OCI-LY1 (cell line): ENCODE measurements at regions not wholly inside any gene's neighbourhood (a gene's known extent, or its start where the extent isn't known, plus 50 kb on each side); places are given as distances from the start of the nearest gene placed in this dataset.

Experiments
- EZH2 ChIP-seq: fragments of 200-600 bp; sonication (generic), shearing (Covaris generic); IDR thresholded peaks from 2 replicates; pipeline ENCODE4 v1.8.0; 2017; ENCODE audit warnings: borderline replicate concordance, mixed run types, mild to moderate bottlenecking, antibody characterized with exemption, low read length, moderate library complexity, mixed read lengths
- TF ChIP-seq, protein P1 (sequence below): fragments of 200-600 bp; sonication (generic), shearing (Covaris generic); IDR thresholded peaks from 2 replicates; pipeline ENCODE4 v1.5.1; 2017; ENCODE audit warnings: mild to moderate bottlenecking, antibody characterized with exemption, low read length, moderate library complexity, mixed read lengths

DNA sequence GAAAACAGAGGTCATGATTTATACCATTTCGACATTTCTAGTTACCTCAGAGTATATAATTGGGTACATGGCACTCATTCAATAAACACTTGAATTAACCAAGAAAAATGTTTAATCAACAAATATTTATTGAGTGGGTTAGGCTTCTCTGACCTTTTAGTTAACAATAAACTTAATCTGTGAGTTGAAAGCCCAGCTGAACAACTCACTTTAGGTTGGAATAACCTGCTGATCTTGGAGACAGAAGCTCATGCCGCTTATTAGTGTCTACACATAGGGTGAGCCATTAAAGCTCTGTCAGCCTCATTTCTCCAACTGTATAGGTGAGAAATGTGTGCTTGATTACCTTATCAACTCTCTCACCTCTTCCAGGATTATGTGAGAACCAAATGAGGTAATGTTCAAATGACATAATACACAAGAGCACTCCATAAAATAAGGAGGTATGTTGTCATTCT, 98.2 kb upstream of the DTNBP1 start:
- TF ChIP-seq, protein P1, sequence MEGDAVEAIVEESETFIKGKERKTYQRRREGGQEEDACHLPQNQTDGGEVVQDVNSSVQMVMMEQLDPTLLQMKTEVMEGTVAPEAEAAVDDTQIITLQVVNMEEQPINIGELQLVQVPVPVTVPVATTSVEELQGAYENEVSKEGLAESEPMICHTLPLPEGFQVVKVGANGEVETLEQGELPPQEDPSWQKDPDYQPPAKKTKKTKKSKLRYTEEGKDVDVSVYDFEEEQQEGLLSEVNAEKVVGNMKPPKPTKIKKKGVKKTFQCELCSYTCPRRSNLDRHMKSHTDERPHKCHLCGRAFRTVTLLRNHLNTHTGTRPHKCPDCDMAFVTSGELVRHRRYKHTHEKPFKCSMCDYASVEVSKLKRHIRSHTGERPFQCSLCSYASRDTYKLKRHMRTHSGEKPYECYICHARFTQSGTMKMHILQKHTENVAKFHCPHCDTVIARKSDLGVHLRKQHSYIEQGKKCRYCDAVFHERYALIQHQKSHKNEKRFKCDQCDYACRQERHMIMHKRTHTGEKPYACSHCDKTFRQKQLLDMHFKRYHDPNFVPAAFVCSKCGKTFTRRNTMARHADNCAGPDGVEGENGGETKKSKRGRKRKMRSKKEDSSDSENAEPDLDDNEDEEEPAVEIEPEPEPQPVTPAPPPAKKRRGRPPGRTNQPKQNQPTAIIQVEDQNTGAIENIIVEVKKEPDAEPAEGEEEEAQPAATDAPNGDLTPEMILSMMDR, result no peak
- no peak for TF ChIP-seq EZH2
